ENCODE measurements at regions not wholly inside any gene's neighbourhood (a gene's known extent, or its start where the extent isn't known, plus 50 kb on each side); places are given as distances from the start of the nearest gene placed in this dataset.

DNA sequence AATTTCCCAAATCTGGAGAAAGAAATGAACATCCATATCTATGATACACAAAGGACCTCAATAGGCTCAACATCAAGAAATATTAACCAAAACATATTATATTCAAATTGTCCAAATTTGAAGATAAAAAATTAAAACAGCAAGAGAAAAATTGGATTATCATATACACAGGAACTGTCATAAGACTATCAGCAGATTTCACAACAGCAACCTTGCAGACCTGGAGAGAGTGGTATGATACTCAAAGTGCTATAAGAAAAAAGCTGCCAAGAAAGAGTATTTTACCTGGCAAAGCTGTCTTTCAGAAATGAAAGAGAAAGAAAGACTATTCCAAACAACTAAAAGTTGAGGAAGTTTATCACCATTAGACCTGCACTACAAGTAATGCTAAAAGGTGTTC, 711.9 kb upstream of the RAB6C start:
- CTCF ChIA-PET = no interaction called here
- POLR2A ChIA-PET = no interaction called here

DNA sequence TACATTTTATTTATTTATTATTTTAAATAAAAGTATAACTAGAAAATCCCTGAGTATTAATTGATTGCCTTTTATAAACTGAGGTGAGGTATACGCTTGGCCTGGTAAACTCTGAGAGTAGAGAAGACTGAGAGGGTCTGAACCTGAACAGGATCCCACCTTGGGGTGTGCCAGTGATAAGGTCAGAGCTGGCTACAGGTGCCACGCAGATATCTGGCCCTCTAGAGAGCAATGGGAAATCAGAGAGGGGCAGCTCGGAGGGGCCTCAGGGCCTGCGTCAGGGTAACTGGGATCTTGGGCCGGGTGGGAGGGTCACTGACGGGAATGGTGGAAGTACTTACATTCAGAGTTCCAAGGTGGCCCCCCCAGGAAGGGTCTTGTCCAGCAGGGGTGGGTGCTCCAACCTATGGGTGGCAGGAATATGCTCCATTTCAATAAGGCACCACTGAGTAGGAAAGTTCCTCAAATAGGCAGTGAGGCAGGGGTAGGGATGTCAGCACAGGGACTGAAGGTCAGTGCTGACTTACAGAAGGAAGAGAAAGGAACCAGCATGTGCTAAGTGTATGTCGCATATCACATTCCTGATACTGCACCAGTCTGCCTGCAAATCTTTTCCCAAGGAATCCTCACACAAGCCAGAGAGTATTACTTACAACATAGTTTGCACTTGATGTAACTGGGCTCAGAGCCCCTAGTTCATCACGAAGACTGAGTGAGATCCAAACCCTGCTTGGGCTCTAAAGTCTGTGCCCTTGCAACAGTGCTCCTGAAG, 706.0 kb upstream of the RAB6C start:
- TF ChIP-seq, protein P1, sequence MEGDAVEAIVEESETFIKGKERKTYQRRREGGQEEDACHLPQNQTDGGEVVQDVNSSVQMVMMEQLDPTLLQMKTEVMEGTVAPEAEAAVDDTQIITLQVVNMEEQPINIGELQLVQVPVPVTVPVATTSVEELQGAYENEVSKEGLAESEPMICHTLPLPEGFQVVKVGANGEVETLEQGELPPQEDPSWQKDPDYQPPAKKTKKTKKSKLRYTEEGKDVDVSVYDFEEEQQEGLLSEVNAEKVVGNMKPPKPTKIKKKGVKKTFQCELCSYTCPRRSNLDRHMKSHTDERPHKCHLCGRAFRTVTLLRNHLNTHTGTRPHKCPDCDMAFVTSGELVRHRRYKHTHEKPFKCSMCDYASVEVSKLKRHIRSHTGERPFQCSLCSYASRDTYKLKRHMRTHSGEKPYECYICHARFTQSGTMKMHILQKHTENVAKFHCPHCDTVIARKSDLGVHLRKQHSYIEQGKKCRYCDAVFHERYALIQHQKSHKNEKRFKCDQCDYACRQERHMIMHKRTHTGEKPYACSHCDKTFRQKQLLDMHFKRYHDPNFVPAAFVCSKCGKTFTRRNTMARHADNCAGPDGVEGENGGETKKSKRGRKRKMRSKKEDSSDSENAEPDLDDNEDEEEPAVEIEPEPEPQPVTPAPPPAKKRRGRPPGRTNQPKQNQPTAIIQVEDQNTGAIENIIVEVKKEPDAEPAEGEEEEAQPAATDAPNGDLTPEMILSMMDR (IDR thresholded peaks at IDR 0.05; ENCODE audit: insufficient read depth, low read length, missing control alignments) = no peak
- no peak overlapping the region for H3K4me3 ChIP-seq (ENCODE audit: low read depth, low read length)
- CTCF ChIA-PET = no interaction called here
- POLR2A ChIA-PET = no interaction called here
- no peak for DNase-seq (ENCODE audit: low read depth, low spot score)

More for the DNA sequence above, 711.9 kb upstream of the RAB6C start:
- TF ChIP-seq, protein P1 (IDR thresholded peaks at IDR 0.05; ENCODE audit: insufficient read depth, low read length, missing control alignments) = no peak
- H3K4me3 ChIP-seq (ENCODE audit: low read depth, low read length) = no peak overlapping the region
- DNase-seq (ENCODE audit: low read depth, low spot score) = no peak

DNA sequence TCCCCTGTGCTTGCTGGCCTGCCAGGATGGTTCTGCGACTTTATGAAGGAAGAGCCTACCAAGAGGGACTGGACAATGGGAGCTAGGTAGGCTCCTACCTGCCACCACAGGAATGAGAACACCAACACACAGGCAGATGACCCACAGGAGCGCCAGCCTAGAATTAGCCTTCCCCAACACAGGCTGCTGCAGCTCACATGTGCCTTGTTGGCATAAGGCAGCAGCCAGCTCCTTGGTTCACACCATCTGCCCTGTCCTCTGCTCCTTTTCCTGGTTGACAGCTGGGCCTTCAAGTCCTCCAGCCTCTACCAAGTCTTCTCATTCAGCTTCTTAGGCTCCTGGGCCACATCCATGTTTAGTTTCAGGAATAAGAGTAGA, 705.4 kb upstream of the RAB6C start:
- DNase-seq (ENCODE audit: low read depth, low spot score) = no peak
- ChIA-PET POLR2A (no interaction called here), CTCF (no interaction called here)
- no peak overlapping the region for H3K4me3 ChIP-seq (ENCODE audit: low read depth, low read length)
- TF ChIP-seq, protein P1 (IDR thresholded peaks at IDR 0.05; ENCODE audit: insufficient read depth, low read length, missing control alignments) = no peak

DNA sequence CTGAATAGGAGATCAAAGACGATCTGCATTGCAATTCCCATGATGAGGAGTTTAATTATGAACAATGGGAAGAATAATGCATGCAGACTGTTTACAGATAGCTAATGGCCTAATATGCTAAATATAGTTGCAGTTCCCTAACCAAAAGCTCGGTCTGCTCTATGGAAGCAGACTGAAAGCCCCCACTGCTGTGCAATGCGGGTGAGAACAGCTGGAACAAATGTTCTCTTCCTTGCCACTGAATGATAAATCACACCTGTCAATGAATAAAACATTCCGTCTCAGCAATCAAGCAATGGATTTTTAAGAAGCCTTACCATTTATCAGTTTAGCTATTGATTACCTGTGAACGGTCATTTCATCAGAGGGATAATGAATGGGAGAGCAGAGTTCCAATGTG, 704.5 kb upstream of the RAB6C start:
- ChIA-PET POLR2A (no interaction called here), CTCF (no interaction called here)
- DNase-seq (ENCODE audit: low read depth, low spot score) = no peak

DNA sequence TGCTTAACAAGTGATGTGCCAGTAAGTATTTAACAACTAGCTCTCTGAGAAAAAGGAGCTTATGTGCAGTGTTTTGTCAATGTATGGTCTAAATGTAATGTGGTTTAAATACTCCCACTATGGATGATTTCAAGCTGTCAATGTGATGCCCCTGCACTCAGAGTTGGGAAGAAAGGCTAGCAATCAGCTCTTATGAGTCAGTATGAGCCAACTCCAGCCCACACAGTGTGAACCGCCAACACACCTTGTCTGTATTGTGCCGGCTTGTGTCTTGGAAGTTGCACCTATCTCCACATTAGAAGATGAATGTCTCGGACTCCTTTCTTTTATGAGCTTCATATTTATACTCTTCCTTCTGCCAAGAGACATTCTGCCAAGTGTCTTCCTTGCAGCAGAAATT, 703.8 kb upstream of the RAB6C start:
- no peak for DNase-seq (ENCODE audit: low read depth, low spot score)
- TF ChIP-seq, protein P1 (IDR thresholded peaks at IDR 0.05; ENCODE audit: insufficient read depth, low read length, missing control alignments) = no peak
- ChIA-PET POLR2A (no interaction called here), CTCF (no interaction called here)
- no peak overlapping the region for H3K4me3 ChIP-seq (ENCODE audit: low read depth, low read length)

More for the DNA sequence above, 704.5 kb upstream of the RAB6C start:
- TF ChIP-seq, protein P1 (IDR thresholded peaks at IDR 0.05; ENCODE audit: insufficient read depth, low read length, missing control alignments) = no peak
- H3K4me3 ChIP-seq (ENCODE audit: low read depth, low read length) = no peak overlapping the region

DNA sequence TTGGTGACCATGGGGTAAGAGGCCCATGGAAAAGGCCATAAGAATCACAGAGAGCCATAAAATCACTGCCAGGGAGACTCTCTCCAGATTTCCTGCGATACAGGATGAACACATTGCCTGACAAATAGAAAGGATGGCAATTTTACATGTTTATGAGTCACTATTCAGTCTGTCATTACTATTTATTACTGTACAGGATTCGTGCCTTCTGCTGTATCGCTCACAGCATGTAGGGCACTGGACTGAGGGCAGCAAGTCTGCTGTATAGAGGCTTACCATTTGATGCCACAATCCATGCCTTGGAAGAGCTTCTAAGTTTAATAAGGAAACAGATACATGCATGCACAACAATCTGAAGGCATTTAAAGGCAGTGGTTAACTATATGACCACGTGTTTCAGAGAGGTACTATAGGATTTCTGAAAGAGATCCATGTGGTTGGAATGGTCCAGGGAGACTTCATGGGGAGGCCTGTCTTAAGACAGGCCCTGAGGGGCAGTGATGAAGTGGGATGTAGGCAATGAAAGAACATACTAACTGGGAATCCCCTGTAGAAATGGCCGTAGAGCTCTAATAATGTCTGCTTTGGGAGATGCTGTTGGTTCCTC, 702.4 kb upstream of the RAB6C start:
- ChIA-PET CTCF (no interaction called here), POLR2A (no interaction called here)
- TF ChIP-seq, protein P1 (IDR thresholded peaks at IDR 0.05; ENCODE audit: insufficient read depth, low read length, missing control alignments) = no peak
- no peak for DNase-seq (ENCODE audit: low read depth, low spot score)
- no peak overlapping the region for H3K4me3 ChIP-seq (ENCODE audit: low read depth, low read length)

Measured in AG04449 (cell line).